Kidney epithelial cell (primary cell): ENCODE measurements at regions not wholly inside any gene's neighbourhood (a gene's known extent, or its start where the extent isn't known, plus 50 kb on each side); places are given as distances from the start of the nearest gene placed in this dataset.

Experiments used
- DNase-seq: peaks from one replicate; pipeline ENCODE4 v3.0.0-alpha.2; 2010; ENCODE audit warnings: low read depth
- H3K27me3 ChIP-seq: 2 replicates; pipeline ENCODE4 v1.6.0; 2011; ENCODE audit warnings: low read length; ENCODE audit not compliant: control insufficient read depth, insufficient read depth
- H3K36me3 ChIP-seq: 2 replicates; pipeline ENCODE4 v1.5.1; 2011; ENCODE audit warnings: low read length; ENCODE audit not compliant: control insufficient read depth, insufficient read depth
- H3K4me3 ChIP-seq: 2 replicates; pipeline ENCODE4 v1.5.1; 2011; ENCODE audit warnings: low read depth, mild to moderate bottlenecking, control low read depth, low read length
- TF ChIP-seq, protein P1 (sequence below): IDR thresholded peaks from 2 replicates; pipeline ENCODE4 v1.5.1; 2011; ENCODE audit warnings: mild to moderate bottlenecking, moderate library complexity, low read length, control low read depth, inconsistent platforms; ENCODE audit not compliant: insufficient read depth, poor library complexity, severe bottlenecking

DNA sequence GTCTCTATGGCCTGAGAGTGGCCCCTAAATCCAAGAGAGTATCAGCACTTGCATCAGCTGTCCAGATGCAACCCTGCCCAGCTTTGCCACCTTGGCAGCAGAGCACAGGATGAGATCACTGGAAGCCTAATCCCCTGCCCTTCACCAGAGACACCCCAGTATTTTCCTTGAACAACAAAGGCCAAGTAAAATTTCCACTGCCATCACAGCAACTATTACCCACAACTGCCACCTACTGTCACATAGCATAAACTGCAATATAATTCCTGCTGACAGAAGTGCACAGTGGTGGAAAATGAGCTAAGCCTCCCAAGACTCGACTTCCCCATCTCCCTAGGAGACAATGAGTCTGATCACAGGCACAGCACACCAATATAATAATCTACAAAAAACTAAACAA is 462.8 kb upstream of the ZWINT start:
- DNase-seq: no peak
- H3K27me3 ChIP-seq: no peaks in the 10 kb centered on the region
- TF ChIP-seq, protein P1, sequence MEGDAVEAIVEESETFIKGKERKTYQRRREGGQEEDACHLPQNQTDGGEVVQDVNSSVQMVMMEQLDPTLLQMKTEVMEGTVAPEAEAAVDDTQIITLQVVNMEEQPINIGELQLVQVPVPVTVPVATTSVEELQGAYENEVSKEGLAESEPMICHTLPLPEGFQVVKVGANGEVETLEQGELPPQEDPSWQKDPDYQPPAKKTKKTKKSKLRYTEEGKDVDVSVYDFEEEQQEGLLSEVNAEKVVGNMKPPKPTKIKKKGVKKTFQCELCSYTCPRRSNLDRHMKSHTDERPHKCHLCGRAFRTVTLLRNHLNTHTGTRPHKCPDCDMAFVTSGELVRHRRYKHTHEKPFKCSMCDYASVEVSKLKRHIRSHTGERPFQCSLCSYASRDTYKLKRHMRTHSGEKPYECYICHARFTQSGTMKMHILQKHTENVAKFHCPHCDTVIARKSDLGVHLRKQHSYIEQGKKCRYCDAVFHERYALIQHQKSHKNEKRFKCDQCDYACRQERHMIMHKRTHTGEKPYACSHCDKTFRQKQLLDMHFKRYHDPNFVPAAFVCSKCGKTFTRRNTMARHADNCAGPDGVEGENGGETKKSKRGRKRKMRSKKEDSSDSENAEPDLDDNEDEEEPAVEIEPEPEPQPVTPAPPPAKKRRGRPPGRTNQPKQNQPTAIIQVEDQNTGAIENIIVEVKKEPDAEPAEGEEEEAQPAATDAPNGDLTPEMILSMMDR: peak; percentile 34
- no peak overlapping the region for H3K4me3 ChIP-seq
- no peaks in the 10 kb centered on the region for H3K36me3 ChIP-seq

DNA sequence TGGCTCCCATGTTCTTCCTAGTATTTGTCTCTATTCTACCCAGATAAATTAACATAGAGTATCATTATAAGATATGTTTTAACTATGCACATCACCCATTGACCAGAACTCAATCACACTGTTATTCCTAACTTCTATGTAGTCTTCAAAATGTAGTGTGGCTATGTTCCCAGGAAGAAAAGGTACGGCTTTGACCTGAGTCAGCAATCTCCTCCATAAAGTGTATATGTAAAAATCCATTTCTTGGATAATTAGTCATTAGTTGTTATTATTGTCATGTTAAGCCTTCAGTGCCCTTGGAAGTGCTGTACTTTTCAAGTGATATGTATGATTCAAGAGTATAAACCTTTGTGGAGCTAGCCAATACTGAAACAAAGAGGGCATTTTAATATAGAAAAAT is 444.0 kb upstream of the ZWINT start:
- H3K36me3 ChIP-seq: no peaks in the 10 kb centered on the region
- TF ChIP-seq, protein P1: no peak
- H3K27me3 ChIP-seq: no peaks in the 10 kb centered on the region
- DNase-seq: no peak
- no peak overlapping the region for H3K4me3 ChIP-seq

DNA sequence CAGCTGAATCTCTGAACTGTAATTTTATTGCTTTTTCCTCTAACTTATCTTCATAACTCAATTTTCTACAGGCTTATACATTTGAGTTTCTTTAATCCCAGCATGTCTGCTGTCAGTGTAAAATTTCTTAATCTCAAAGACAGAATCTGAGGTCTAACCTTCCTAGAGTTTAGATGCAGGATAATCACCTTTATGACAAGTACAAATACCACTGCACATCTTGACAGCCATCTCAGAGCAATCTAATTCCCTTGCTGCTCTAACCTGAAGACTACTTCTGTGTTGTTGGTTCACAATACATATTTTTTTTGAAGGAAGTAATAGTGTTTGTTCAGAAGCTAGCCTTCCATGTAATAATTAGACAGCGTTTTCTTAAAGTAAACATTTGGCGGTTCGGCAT is 424.2 kb upstream of the ZWINT start:
- TF ChIP-seq, protein P1: no peak
- no peak for DNase-seq
- no peaks in the 10 kb centered on the region for H3K27me3 ChIP-seq
- no peaks in the 10 kb centered on the region for H3K36me3 ChIP-seq
- H3K4me3 ChIP-seq: no peak overlapping the region

DNA sequence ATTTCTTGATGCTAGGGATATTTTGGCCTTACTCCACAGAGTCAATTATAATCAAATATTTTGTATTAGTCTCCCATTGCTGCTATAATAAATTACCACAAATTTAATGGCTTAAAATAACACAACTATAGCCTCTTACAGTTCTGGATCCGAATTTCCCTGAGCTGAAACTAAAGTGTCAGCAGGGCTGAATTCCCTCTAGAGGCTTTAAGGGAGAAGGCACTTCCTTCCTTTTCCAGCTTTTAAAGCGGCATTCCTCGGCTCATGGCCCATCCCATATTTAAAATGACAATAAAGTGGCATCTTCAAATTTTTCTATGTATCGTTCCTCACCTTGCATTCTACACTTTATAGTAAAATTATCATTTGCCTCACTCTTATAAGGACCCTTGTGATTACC is 421.4 kb upstream of the ZWINT start:
- no peak overlapping the region for H3K4me3 ChIP-seq
- TF ChIP-seq, protein P1: no peak

DNA sequence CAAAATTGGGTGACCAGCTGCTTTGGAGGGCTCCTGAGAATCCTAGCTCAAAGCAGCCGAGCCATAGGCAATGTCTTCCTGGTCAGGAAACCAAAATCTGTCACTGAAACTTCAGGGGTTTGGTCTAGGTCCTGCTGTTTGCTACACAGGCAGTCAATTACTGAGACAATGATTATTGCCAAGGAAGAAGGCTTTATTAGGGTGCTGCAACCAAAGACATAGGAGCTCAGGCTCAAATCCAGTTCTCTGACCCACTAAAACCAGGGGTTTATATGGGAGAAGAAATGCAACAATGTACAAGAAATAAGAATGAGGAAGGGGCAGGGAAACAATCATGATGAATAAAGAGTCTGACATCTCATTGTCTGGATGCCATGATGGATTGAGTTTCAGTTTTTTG is 410.3 kb upstream of the ZWINT start:
- Histone ChIP-seq H3K4me3 (no peak overlapping the region), H3K27me3 (no peaks in the 10 kb centered on the region), H3K36me3 (no peaks in the 10 kb centered on the region)
- TF ChIP-seq, protein P1: no peak
- no peak for DNase-seq

More for the DNA sequence above, 421.4 kb upstream of the ZWINT start:
- DNase-seq: no peak
- H3K36me3 ChIP-seq: no peaks in the 10 kb centered on the region
- no peaks in the 10 kb centered on the region for H3K27me3 ChIP-seq

DNA sequence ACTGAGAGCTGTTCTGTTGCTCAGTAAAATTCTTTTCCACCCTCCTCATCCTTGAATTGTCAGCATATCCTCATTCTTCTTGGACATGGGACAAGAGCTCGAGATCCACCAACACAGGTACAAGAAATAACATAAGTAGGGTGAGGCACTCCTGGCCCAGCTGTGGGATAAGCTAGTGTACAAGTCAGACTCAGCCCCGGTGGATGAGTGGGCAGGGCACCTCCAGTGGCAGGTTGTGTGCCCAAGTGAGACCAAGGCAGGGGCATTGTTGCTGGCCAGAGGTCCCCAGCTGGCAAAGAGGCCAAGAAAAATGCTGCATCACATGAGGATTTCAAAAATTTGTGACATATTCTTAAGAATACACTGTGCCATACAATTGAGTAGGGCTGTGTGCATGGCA is 402.0 kb upstream of the ZWINT start:
- no peaks in the 10 kb centered on the region for H3K36me3 ChIP-seq
- DNase-seq: no peak
- TF ChIP-seq, protein P1: no peak
- no peaks in the 10 kb centered on the region for H3K27me3 ChIP-seq
- H3K4me3 ChIP-seq: no peak overlapping the region
